ENCODE measurements at regions not wholly inside any gene's neighbourhood (a gene's known extent, or its start where the extent isn't known, plus 50 kb on each side); places are given as distances from the start of the nearest gene placed in this dataset.

GRCh38 chr1:4494027-4494426 is 160.4 kb upstream of the AJAP1 start:
- no peak for DNase-seq

DNA sequence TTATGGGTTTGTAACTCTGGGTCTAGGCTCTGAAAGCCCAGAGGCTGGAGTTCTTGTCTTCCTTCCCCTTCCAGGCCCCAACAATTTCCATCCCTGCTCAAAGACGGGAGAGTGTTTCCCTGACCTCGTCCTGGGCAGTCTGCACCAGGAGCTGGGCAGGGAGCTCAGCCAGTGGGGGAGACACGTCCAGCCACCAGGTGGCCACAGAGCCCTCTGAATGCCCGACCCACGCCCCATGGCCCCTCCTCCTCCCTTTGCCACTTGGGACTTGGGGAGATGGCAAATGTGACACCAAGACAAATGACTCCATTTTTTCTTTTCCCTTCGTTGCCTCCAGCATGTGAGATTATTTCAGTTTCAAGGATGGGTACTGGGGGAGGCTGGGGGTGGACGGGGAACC is 159.9 kb upstream of the AJAP1 start:
- DNase-seq = no peak

DNA sequence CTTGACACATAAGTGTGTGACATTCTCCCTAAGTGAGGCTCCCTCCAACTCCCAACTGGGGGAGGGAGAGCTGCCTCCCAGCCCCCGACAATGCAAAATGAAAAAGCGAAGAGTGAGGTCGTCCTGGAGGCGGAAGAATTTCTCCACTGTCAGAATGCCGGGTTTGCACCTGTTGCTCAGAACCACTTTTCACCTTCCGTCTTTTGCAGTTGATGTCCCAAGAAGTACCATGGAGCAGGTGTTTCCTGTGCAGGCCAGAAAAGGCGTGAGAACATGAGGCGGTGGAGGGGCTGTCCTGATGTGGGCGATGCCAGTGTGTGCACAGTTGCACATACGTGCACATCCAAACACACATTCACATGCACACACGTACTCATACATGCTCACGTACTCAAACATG is 158.6 kb upstream of the AJAP1 start:
- no peak for DNase-seq

- DNase-seq = no peak
These were observed 154.0 kb upstream of the AJAP1 start for GRCh38 chr1:4500441-4500840.

GRCh38 chr1:4506591-4506990 is 147.8 kb upstream of the AJAP1 start:
- DNase-seq = no peak

GRCh38 chr1:4509206-4509605 is 145.2 kb upstream of the AJAP1 start:
- DNase-seq = no peak

DNA sequence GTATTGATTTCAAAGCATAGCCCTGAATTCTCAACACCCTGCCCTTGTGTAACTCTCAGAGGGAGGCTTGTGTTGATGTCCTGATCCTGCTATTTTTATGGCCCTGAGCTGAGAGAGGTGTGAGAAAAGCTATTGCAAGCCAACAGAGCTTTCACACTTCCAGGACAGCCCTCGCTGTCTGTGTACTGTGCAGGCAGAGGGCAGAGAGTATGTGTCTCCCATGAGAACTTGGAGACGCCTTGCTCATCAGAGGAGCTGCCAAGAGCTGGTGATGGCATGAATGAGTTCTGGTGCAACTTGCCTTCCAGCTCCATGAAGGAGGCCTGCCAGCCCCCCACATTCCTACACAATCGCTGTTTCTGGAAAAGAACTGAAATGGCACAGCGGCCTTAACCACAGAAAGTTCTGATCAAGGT is 144.1 kb upstream of the AJAP1 start:
- DNase-seq = no peak

DNA sequence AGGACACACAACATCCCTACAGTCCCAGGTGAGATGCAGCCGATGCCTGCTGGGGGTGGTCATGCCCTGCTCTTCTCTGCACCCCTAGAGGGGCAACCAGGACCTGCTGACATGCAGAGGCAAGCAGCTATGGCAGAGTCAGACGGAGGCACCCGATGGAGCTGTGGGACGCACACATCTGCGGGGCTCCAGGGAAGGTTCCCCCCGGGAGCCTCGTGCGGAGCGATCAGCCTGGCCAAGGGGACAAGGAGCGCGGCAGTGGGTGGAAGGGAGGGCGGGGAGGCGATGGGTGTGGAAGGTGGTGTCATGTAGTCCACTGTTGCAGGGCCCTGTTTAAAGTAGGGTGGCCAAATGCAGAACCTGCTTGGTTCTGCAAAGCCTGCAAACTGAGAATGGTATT is 143.0 kb upstream of the AJAP1 start:
- DNase-seq = no peak

DNA sequence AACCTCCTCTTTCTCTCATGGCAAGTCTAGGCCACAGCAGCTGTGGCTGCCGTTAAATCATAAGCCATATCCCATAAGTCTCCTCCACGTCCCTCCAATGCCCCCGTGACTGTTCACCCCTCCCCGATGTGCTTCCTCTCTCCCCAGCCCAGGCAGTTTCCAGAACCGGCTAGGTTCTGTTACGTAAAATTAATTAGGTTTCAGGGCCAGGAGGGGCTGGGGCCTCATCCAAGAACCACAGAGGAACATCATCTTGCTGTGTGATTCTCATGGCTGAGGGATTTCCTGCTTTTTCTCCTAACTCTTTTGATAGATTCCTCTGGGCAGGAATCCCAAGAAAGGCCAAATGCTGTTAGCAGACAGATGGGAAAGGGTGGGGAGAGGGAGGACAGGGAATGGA is 141.8 kb upstream of the AJAP1 start:
- DNase-seq = no peak

GRCh38 chr1:4513685-4514084 is 140.7 kb upstream of the AJAP1 start:
- DNase-seq = no peak

GRCh38 chr1:4515727-4516289 is 138.6 kb upstream of the AJAP1 start:
- DNase-seq = no peak

DNA sequence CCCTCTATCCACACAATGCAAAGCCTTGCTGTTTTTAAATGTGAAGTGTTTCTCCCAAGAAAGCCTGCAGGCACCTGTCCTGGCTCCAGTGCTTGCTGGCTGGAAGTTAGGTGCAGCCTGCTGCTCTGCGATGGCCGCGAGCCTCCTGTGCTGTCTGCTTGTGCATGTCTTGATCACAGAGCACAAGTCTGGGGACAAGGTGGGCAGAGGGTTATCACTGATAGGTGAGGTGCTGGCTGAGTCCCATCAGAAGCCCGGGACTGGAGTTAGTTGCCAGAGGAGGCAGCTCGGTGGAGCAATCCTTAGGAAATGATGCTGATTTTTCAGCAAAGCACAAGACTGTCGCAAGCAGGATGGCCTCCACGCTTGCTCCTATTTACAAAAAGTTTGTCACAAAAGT is 137.8 kb upstream of the AJAP1 start:
- no peak for DNase-seq

DNA sequence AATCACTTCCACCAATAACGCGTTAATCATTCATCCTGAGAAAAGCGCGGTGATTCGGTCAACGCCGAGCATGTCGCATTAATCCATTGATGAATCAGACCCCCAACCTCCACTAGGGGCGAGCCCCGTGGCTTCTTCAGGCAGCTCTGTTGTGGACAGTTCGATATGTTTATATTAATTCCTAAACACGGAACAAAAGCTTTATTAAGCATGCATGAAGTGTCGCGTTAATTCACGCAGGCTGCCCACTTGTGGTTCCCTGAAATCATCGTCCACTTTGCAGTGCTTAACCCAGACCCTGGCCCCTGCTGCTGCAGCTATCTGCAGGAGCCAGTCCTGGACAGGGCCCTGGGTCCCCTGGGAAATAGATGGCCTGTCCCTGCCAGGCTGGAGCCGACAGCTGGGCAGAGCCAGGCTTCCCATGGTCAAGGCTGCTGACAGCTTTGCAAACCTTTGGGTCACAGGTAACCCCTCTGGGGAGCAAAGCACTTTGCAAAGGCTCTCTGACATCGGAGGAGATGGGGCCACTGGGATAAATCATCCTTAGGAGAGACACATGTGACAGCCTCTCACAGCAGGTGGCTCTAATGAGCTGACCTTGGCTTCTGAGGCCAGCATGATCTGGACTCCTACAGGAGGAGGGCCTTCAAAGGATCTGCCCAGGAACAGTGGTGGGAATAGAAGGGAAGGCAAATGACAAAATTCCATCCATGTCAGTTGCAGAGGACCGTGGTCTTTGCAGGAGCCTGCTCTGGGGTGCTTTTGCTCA is 137.0 kb upstream of the AJAP1 start:
- no peak for DNase-seq

- no peak for DNase-seq
These were observed 135.8 kb upstream of the AJAP1 start for GRCh38 chr1:4518621-4519020.

GRCh38 chr1:4519954-4520353 is 134.5 kb upstream of the AJAP1 start:
- DNase-seq = no peak

DNA sequence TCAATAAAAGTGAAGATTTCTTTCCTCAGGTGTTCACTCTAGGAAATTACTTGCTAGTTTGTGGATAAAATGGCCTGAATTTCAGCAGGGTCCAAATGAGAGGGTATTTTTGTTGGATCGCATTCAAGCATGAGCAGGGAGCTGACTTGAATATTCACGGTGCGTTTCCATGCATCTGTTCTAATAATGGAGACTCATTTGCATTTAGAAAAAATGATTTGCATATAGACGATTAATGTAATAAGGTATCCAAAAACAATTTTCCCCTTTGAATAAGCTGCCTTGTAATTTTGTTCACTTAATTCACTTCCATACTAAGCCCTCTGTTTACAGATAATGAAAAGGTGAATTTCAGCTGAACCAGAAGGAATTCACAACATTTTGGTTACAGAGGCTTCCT is 130.9 kb upstream of the AJAP1 start:
- no peak for DNase-seq

- no peak for DNase-seq
These were observed 127.7 kb upstream of the AJAP1 start for GRCh38 chr1:4526747-4527146.

GRCh38 chr1:4527819-4528218 is 126.6 kb upstream of the AJAP1 start:
- no peak for DNase-seq

GRCh38 chr1:4528590-4528989 is 125.8 kb upstream of the AJAP1 start:
- DNase-seq = no peak

DNA sequence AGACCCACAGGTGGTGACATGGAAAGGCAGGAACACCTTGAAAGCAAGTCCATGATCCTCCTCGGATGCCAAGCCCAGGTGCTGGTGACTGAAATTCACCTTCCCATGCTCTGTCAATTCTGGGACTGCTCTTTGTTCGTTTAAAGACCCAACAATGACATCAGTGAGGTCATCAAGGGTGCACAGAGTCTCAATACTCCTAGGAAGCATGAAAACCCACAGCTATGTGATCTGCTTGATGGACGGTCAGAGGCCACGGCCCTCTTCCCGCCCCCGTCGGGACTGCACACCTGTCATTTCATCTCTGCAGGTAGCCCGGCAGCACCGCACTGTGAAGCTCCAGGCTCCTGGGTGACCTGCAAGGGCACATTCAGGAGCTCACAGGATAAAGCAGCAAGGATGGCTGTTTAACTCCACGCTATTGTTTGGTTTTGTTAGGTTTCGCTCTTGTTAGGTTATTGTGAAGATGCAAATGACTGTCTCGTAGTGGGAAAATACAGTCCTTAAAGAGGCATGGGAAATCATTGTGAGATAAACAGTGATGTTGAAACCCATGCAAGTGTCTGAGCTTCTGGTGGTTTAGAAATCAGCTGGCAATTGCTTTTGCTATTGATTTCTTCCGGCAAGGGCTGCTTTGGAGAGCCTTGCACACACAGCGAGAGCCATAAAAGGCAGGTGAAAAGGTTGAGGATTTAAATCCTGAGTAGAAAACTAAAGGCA is 124.8 kb upstream of the AJAP1 start:
- no peak for DNase-seq

DNA sequence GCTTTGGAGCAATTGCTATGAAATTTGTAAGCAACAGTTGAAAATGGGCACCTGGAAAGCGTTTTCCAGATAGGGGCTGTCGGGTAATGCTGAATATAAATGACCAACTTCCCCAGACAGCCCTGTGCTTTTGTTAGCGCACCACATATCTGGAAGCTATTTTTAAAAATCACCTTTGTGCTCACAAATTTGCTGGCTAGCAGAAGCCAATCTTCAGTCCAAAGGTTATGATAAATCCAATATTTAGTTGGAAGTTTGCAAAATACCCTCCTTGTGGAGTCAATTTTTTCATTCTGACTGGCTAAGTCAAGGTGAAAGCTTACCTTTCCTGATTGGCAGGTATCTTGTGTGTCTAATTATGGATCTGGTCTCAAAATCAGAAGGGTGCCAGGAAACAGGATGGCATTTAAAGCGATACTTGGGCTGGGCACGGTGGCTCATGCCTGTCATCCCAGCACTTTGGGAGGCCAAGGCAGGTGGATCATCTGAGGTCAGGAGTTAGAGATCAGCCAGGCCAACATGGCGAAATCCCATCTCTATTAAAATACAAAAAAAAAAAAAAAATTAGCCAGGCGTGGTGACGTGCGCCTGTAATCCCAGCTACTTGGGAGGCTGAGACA is 124.1 kb upstream of the AJAP1 start:
- no peak for DNase-seq

DNA sequence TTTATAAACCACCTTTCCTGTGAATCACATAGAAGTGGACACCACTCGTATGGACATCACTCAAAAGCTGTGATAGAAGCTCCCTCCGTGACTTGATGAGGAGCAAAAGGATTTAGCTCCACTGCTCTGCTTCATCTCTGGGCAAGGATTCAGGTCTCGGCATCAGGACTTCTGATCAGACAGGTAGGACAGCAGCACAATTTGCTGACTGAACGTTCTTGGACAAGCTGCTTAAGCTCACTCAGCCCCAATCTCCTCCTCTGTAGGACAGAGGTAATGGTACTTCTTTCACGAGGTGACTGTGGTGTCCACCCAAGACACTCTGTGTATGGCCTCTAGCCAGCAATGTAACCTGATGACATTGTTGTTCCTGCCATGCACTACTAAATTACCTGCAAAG is 122.6 kb upstream of the AJAP1 start:
- no peak for DNase-seq

- no peak for DNase-seq
These were observed 121.8 kb upstream of the AJAP1 start for GRCh38 chr1:4532656-4533055.

- no peak for DNase-seq
These were observed 107.5 kb upstream of the AJAP1 start for GRCh38 chr1:4546911-4547310.
